ENCODE measurements at regions not wholly inside any gene's neighbourhood (a gene's known extent, or its start where the extent isn't known, plus 50 kb on each side); places are given as distances from the start of the nearest gene placed in this dataset.

DNA sequence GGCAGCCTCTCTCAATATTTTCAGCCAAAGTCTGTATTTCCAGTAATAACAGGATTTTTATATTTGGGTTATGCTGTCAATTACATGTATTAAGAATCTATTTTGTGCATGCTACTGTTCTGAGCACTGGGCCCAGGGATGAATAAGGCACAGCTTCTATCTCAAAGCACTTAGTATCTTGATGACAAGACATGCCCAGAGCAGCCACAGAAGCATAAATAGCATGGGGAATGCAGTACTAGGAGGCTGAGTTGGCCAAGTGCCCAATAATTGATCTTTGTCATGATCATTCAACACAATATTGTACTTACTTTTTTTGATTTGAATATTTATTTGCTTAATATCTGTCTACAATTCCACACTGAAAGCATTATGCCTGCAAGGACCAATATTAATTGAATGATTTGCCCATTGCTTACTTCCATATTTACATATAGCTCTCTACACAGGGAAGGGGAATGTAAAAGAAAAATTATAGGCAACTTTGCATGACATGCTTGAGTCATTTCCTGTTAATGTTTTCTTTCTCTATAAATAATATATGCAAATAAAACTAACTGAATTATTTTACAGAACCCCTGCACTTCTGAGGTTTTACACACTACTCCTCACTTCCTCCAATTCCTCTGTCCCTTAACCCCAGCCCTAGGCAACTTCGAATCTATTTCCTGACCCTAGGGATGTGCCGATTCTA is 298.9 kb upstream of the BMP2 start:
- TF ChIP-seq FOXP2 (optimal IDR thresholded peaks at IDR 0.05; ENCODE audit: borderline replicate concordance, extremely low read depth, extremely low read length, insufficient read depth) (no peak), SIN3A (IDR thresholded peaks at IDR 0.05; ENCODE audit: borderline replicate concordance, insufficient read depth, low read length) (no peak), POLR2AphosphoS5 (IDR thresholded peaks at IDR 0.05; ENCODE audit: low read depth, low read length) (no peak), TAF1 (IDR thresholded peaks at IDR 0.05; ENCODE audit: borderline replicate concordance, insufficient read depth, low read length) (no peak)
- TF ChIP-seq, protein P1, sequence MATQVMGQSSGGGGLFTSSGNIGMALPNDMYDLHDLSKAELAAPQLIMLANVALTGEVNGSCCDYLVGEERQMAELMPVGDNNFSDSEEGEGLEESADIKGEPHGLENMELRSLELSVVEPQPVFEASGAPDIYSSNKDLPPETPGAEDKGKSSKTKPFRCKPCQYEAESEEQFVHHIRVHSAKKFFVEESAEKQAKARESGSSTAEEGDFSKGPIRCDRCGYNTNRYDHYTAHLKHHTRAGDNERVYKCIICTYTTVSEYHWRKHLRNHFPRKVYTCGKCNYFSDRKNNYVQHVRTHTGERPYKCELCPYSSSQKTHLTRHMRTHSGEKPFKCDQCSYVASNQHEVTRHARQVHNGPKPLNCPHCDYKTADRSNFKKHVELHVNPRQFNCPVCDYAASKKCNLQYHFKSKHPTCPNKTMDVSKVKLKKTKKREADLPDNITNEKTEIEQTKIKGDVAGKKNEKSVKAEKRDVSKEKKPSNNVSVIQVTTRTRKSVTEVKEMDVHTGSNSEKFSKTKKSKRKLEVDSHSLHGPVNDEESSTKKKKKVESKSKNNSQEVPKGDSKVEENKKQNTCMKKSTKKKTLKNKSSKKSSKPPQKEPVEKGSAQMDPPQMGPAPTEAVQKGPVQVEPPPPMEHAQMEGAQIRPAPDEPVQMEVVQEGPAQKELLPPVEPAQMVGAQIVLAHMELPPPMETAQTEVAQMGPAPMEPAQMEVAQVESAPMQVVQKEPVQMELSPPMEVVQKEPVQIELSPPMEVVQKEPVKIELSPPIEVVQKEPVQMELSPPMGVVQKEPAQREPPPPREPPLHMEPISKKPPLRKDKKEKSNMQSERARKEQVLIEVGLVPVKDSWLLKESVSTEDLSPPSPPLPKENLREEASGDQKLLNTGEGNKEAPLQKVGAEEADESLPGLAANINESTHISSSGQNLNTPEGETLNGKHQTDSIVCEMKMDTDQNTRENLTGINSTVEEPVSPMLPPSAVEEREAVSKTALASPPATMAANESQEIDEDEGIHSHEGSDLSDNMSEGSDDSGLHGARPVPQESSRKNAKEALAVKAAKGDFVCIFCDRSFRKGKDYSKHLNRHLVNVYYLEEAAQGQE (IDR thresholded peaks at IDR 0.05; ENCODE audit: insufficient read depth in 1 of 2, low read depth in 2 of 2, low read length in 2 of 2), result no peak

DNA sequence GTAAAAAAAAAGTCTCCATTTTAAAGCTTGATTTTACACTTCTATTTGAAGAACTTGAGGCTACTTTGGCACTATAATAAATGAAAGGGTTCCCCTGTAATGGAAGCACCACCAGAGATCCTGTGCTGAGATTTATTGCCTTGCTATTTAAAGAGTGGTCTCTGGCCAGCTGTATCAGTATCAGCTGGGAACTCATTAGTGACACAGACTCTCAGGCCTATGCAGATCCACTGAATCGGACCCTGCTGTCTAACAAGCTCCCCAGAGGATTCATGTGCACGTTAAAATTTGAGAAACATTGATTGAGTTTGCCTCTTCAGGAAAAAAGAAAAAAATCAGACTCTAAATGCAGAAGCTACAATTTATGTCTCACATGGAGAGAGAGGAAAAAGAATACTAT is 299.9 kb upstream of the BMP2 start:
- TF ChIP-seq FOXP2 (optimal IDR thresholded peaks at IDR 0.05; ENCODE audit: borderline replicate concordance, extremely low read depth, extremely low read length, insufficient read depth), result no peak
- no peak for TF ChIP-seq SIN3A (IDR thresholded peaks at IDR 0.05; ENCODE audit: borderline replicate concordance, insufficient read depth, low read length)
- TF ChIP-seq TAF1 (IDR thresholded peaks at IDR 0.05; ENCODE audit: borderline replicate concordance, insufficient read depth, low read length), result no peak
- no peak for TF ChIP-seq POLR2AphosphoS5 (IDR thresholded peaks at IDR 0.05; ENCODE audit: low read depth, low read length)
- TF ChIP-seq, protein P1 (IDR thresholded peaks at IDR 0.05; ENCODE audit: insufficient read depth in 1 of 2, low read depth in 2 of 2, low read length in 2 of 2), result no peak

DNA sequence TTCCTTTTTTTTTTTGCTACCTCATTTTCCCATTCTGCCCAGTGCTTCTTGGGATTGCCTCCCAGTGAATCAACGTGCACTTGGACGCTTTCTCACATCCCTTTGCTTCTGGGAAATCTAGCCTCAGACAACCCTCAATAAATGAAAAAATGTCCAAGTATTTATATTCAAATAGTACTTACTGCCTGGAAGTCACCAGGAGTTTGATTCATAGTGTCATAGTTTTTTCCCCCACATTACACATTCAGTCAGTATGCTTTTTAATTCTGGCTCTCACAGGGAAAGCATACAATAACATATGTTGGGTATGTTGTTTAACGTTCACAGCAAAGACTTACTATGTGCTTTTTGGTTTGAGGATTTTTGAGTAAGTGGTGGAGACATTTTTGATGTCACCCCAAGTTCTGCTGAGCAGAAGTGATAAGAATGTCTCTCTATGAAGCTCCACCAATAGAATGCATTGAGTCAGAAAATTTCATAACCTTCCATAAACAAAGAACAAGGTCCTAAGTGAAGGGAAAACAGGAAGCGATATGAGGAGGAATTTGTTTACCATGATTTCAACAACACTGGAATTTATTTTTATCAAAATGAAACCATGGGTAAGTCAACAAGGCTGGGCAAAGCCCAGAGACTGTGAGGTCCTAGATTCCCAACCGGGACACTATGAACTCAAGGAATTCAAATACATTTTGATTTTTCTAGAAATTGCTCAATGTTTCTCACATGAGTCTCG is 301.2 kb upstream of the BMP2 start:
- TF ChIP-seq SIN3A (IDR thresholded peaks at IDR 0.05; ENCODE audit: borderline replicate concordance, insufficient read depth, low read length), result no peak
- TF ChIP-seq, protein P1 (IDR thresholded peaks at IDR 0.05; ENCODE audit: insufficient read depth in 1 of 2, low read depth in 2 of 2, low read length in 2 of 2), result no peak
- TF ChIP-seq FOXP2 (optimal IDR thresholded peaks at IDR 0.05; ENCODE audit: borderline replicate concordance, extremely low read depth, extremely low read length, insufficient read depth), result no peak
- TF ChIP-seq POLR2AphosphoS5 (IDR thresholded peaks at IDR 0.05; ENCODE audit: low read depth, low read length), result no peak
- no peak for TF ChIP-seq TAF1 (IDR thresholded peaks at IDR 0.05; ENCODE audit: borderline replicate concordance, insufficient read depth, low read length)

DNA sequence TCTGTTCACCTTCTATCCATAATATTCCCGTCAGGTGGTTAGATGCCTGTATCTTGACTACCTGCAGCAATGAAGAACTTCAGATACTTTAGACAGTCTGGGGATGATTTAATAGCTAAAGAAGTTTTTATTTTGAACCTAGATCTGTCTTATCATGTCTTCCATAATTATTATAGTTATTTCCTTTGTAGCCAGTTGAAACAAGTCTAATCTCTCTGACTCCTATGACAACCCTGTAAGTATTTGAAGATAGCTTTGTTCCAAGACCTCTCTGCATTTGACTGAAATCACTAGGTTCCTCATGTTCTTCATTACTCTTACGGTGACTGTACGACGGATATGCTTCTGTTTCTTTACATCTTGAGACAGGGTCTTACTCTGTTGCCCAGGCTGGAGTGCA is 316.6 kb upstream of the BMP2 start:
- TF ChIP-seq, protein P1 (IDR thresholded peaks at IDR 0.05; ENCODE audit: insufficient read depth in 1 of 2, low read depth in 2 of 2, low read length in 2 of 2), result no peak
- no peak for TF ChIP-seq FOXP2 (optimal IDR thresholded peaks at IDR 0.05; ENCODE audit: borderline replicate concordance, extremely low read depth, extremely low read length, insufficient read depth)

All from PFSK-1 (cell line).